H9 (cell line): ENCODE measurements at regions not wholly inside any gene's neighbourhood (a gene's known extent, or its start where the extent isn't known, plus 50 kb on each side); places are given as distances from the start of the nearest gene placed in this dataset.

Source experiments
- DNase-seq: peaks from one replicate; pipeline ENCODE4 v3.0.0-alpha.2; 2017
- H2AFZ ChIP-seq: one replicate; pipeline ENCODE4 v1.6.1; 2013; ENCODE audit warnings: mild to moderate bottlenecking, low read length, control low read depth, moderate library complexity
- H2AK5ac ChIP-seq: 2 replicates; pipeline ENCODE4 v1.6.1; 2013; ENCODE audit warnings: low read length, control low read depth, mixed read lengths; ENCODE audit not compliant: insufficient read length
- H2BK120ac ChIP-seq: one replicate; pipeline ENCODE4 v1.6.1; 2013; ENCODE audit warnings: low read depth, mild to moderate bottlenecking, low read length, control low read depth, inconsistent platforms; ENCODE audit not compliant: poor library complexity, severe bottlenecking
- H2BK12ac ChIP-seq: 2 replicates; pipeline ENCODE4 v1.6.1; 2013; ENCODE audit warnings: low read length, control low read depth, mixed read lengths, low read depth; ENCODE audit not compliant: insufficient read length
- H2BK15ac ChIP-seq: 2 replicates; pipeline ENCODE4 v1.6.1; 2013; ENCODE audit warnings: low read depth, low read length, control low read depth
- H2BK20ac ChIP-seq: one replicate; pipeline ENCODE4 v1.6.1; 2013; ENCODE audit warnings: low read depth, mild to moderate bottlenecking, low read length, control low read depth, inconsistent platforms; ENCODE audit not compliant: poor library complexity, severe bottlenecking
- H2BK5ac ChIP-seq: 2 replicates; pipeline ENCODE4 v1.6.1; 2013; ENCODE audit warnings: low read length, control low read depth, mixed read lengths; ENCODE audit not compliant: insufficient read length
- H3K14ac ChIP-seq: 2 replicates; pipeline ENCODE4 v1.6.1; 2013; ENCODE audit warnings: low read length, control low read depth; ENCODE audit not compliant: insufficient read depth
- H3K18ac ChIP-seq: 2 replicates; pipeline ENCODE4 v1.6.1; 2013; ENCODE audit warnings: low read depth, mild to moderate bottlenecking, mixed read lengths, low read length, control low read depth; ENCODE audit not compliant: insufficient read length
- H3K23ac ChIP-seq: 2 replicates; pipeline ENCODE4 v1.6.1; 2013; ENCODE audit warnings: low read length, control low read depth, mixed read lengths, low read depth; ENCODE audit not compliant: insufficient read length
- H3K23me2 ChIP-seq: 2 replicates; pipeline ENCODE4 v1.6.1; 2013; ENCODE audit warnings: low read depth, mild to moderate bottlenecking, mixed read lengths, low read length, control low read depth; ENCODE audit not compliant: insufficient read length, poor library complexity, severe bottlenecking
- H3K27ac ChIP-seq: 2 replicates; pipeline ENCODE4 v1.5.1; 2013; ENCODE audit warnings: low read length, control low read depth, mixed read lengths, low read depth; ENCODE audit not compliant: insufficient read length
- H3K27me3 ChIP-seq: 2 replicates; pipeline ENCODE4 v1.6.1; 2013; ENCODE audit warnings: low read length, control low read depth, inconsistent platforms; ENCODE audit not compliant: insufficient read depth
- H3K4ac ChIP-seq: 2 replicates; pipeline ENCODE4 v1.6.1; 2013; ENCODE audit warnings: low read depth, mild to moderate bottlenecking, control low read depth, inconsistent platforms, low read length, moderate library complexity
- H3K4me1 ChIP-seq: 2 replicates; pipeline ENCODE4 v1.6.1; 2013; ENCODE audit warnings: low read length, control low read depth, inconsistent platforms; ENCODE audit not compliant: insufficient read depth
- H3K4me2 ChIP-seq: 2 replicates; pipeline ENCODE4 v1.6.1; 2013; ENCODE audit warnings: low read length, control low read depth, mixed read lengths; ENCODE audit not compliant: insufficient read length, insufficient read depth
- H3K56ac ChIP-seq: 2 replicates; pipeline ENCODE4 v1.6.1; 2013; ENCODE audit warnings: low read depth, mild to moderate bottlenecking, mixed read lengths, low read length, control low read depth; ENCODE audit not compliant: insufficient read length
- H3K79me1 ChIP-seq: 2 replicates; pipeline ENCODE4 v1.6.1; 2013; ENCODE audit warnings: low read depth, mild to moderate bottlenecking, moderate library complexity, low read length, control low read depth, inconsistent platforms; ENCODE audit not compliant: insufficient read depth, poor library complexity, severe bottlenecking
- H3K79me2 ChIP-seq: 2 replicates; pipeline ENCODE4 v1.6.1; 2013; ENCODE audit warnings: low read length, control low read depth, inconsistent platforms; ENCODE audit not compliant: insufficient read depth
- H3K9ac ChIP-seq: 2 replicates; pipeline ENCODE4 v1.6.1; 2013; ENCODE audit warnings: low read length, control low read depth, mixed read lengths; ENCODE audit not compliant: insufficient read length; ENCODE audit errors: extremely low read depth
- H3K9me3 ChIP-seq: one replicate; pipeline ENCODE4 v1.6.1; 2013; ENCODE audit warnings: low read depth, low read length, inconsistent platforms; ENCODE audit not compliant: control insufficient read depth
- H3T11ph ChIP-seq: one replicate; pipeline ENCODE4 v1.6.1; 2013; ENCODE audit warnings: mild to moderate bottlenecking, low read length, control low read depth, inconsistent platforms
- H4K20me1 ChIP-seq: one replicate; pipeline ENCODE4 v1.6.1; 2013; ENCODE audit not compliant: control insufficient read depth, insufficient read length, insufficient read depth
- H4K5ac ChIP-seq: 2 replicates; pipeline ENCODE4 v1.6.1; 2013; ENCODE audit warnings: low read depth, mild to moderate bottlenecking, mixed read lengths, low read length, control low read depth; ENCODE audit not compliant: insufficient read length
- H4K8ac ChIP-seq: replicated peaks from 2 replicates; pipeline ENCODE4 v1.6.1; 2013; ENCODE audit warnings: low read length, control low read depth, mixed read lengths, low read depth; ENCODE audit not compliant: insufficient read length
- H4K91ac ChIP-seq: 2 replicates; pipeline ENCODE4 v1.6.1; 2013; ENCODE audit warnings: low read depth, mild to moderate bottlenecking, moderate library complexity, mixed read lengths, low read length, control low read depth; ENCODE audit not compliant: insufficient read length
- H3K27ac Mint-ChIP-seq, 3 experiments: 2 replicates in 2 of 3; 3 replicates in 1 of 3; pipeline ENCODE4 v1.8.0; 2020 to 2021; ENCODE audit warnings: mixed read lengths in 3 of 3, mild to moderate bottlenecking in 1 of 3, moderate library complexity in 1 of 3
- H3K27me3 Mint-ChIP-seq: 2 replicates; pipeline ENCODE4 v1.8.0; 2021; ENCODE audit warnings: low read depth, mild to moderate bottlenecking, moderate library complexity, mixed read lengths
- H3K36me3 Mint-ChIP-seq, 3 experiments: 2 replicates in 2 of 3; 3 replicates in 1 of 3; pipeline ENCODE4 v1.8.0; 2020 to 2021; ENCODE audit warnings: low read depth in 3 of 3, mixed read lengths in 3 of 3; ENCODE audit not compliant: insufficient read depth in 1 of 3
- H3K4me1 Mint-ChIP-seq, 2 experiments: 2 replicates each; pipeline ENCODE4 v1.8.0; 2020; ENCODE audit warnings: mixed read lengths in 2 of 2
- H3K4me3 Mint-ChIP-seq, 2 experiments: 2 replicates in 1 of 2; 3 replicates in 1 of 2; pipeline ENCODE4 v1.8.0; 2020 to 2021; ENCODE audit warnings: mild to moderate bottlenecking in 2 of 2, mixed read lengths in 2 of 2, moderate library complexity in 1 of 2
- H3K9me3 Mint-ChIP-seq, 2 experiments: 2 replicates in 1 of 2; 3 replicates in 1 of 2; pipeline ENCODE4 v1.8.0; 2020; ENCODE audit warnings: mild to moderate bottlenecking in 2 of 2, mixed read lengths in 2 of 2, moderate library complexity in 1 of 2
- CTCF ChIP-seq: fragments of 200-600 bp; sonication (generic); conservative IDR thresholded peaks from 3 replicates; pipeline ENCODE4 v1.8.0; 2021; ENCODE audit warnings: antibody characterized with exemption, mild to moderate bottlenecking
- WGBS: extraction: QIAGEN DNeasy Blood & Tissue Kit; methylation state at CpG from one replicate; pipeline ENCODE4 v1.1.7; 2013; ENCODE audit warnings: missing lambda C conversion rate, low lambda C conversion rate, mixed read lengths; ENCODE audit not compliant: insufficient read length; ENCODE audit errors: extremely low coverage; 5-methylcytosine and 5-hydroxymethylcytosine counted together

- H3K14ac ChIP-seq = peak overlapping the region; percentile 31; the same call in 1 of the 2 replicates
- H3K23me2 ChIP-seq = no peaks in the 10 kb centered on the region
- H2BK12ac ChIP-seq = no peak overlapping the region
- H2AK5ac ChIP-seq = no peak overlapping the region
- no peak overlapping the region for H2BK15ac ChIP-seq
- peaks cover 5% of the 10 kb centered on the region for H3K27me3 Mint-ChIP-seq
- WGBS = no CpG with 5 or more reads among the region's 16 CpGs
- no peak for TF ChIP-seq CTCF
- H3K36me3 Mint-ChIP-seq = peaks cover 0 to 15% (median 2%) of the 10 kb centered on the region in 3 experiments; a peak in 5 of 7 replicates
- no peak overlapping the region for H3K4ac ChIP-seq
- no peaks in the 10 kb centered on the region; the same call in 1 of the 2 replicates for H3K27me3 ChIP-seq
- no peak overlapping the region for H4K8ac ChIP-seq
- no peak overlapping the region for H3K27ac ChIP-seq
- H3K9me3 Mint-ChIP-seq = peaks cover 7 to 13% of the 10 kb centered on the region in 2 experiments; a peak in 4 of 5 replicates
- no peak overlapping the region for H2BK20ac ChIP-seq
- H2AFZ ChIP-seq = no peak overlapping the region
- no peak overlapping the region for H3K23ac ChIP-seq
- no peak overlapping the region for H2BK5ac ChIP-seq
- no peaks in the 10 kb centered on the region for H4K20me1 ChIP-seq
- H3K4me2 ChIP-seq = no peak overlapping the region
- no peaks in the 10 kb centered on the region for H3K9me3 ChIP-seq
- peak; percentile 16 for DNase-seq
- no peaks in the 10 kb centered on the region for H3K79me2 ChIP-seq
- H3K56ac ChIP-seq = no peak overlapping the region
- H2BK120ac ChIP-seq = no peak overlapping the region
- H4K5ac ChIP-seq = no peak overlapping the region
- no peak overlapping the region for H4K91ac ChIP-seq
- no peak overlapping the region for H3K9ac ChIP-seq
- H3K18ac ChIP-seq = no peak overlapping the region
- H3K4me1 ChIP-seq = no peaks in the 10 kb centered on the region
- peak overlapping the region in 1 of 3 experiments; percentile 1; a peak in 1 of 7 replicates for H3K27ac Mint-ChIP-seq
- H3K4me3 Mint-ChIP-seq = peak overlapping the region in 1 of 2 experiments; percentile 42; a peak in 1 of 5 replicates
- H3K4me1 Mint-ChIP-seq = peaks cover 17 to 28% of the 10 kb centered on the region in 2 experiments
- no peaks in the 10 kb centered on the region for H3K79me1 ChIP-seq
- no peak overlapping the region for H3T11ph ChIP-seq
Measured at GRCh38 chr14:101496776-101497683, 64.3 kb upstream of the DIO3 start.
